Limb (tissue), 2 donors: ENCODE measurements at regions not wholly inside any gene's neighbourhood (a gene's known extent, or its start where the extent isn't known, plus 50 kb on each side); places are given as distances from the start of the nearest gene placed in this dataset.

Source experiments
- DNase-seq, 2 donors: peaks; one replicate each; pipeline ENCODE4 v3.0.0-alpha.2; 2016; ENCODE audit errors: extremely low spot score in 2 of 2

GRCh38 chr13:30151388-30151787 is 156.0 kb downstream of the KATNAL1 start:
- DNase-seq, result no peak

GRCh38 chr13:30149248-30149647 is 158.1 kb downstream of the KATNAL1 start:
- no peak for DNase-seq

GRCh38 chr13:30148786-30149185 is 158.6 kb downstream of the KATNAL1 start:
- no peak for DNase-seq

- no peak for DNase-seq
Observed at GRCh38 chr13:30148171-30148754, 159.1 kb downstream of the KATNAL1 start.

- no peak for DNase-seq
Observed at GRCh38 chr13:30147421-30147820, 159.9 kb downstream of the KATNAL1 start.

GRCh38 chr13:30147015-30147414 is 160.3 kb downstream of the KATNAL1 start:
- DNase-seq, result no peak

- no peak for DNase-seq
Observed at GRCh38 chr13:30145709-30146367, 161.5 kb downstream of the KATNAL1 start.

- DNase-seq, result no peak
Observed at GRCh38 chr13:30143666-30144400, 163.5 kb downstream of the KATNAL1 start.

- DNase-seq, result peak; percentile 60 to 70
Observed at GRCh38 chr13:30142486-30143211, 164.7 kb downstream of the KATNAL1 start.

- no peak for DNase-seq
Observed at GRCh38 chr13:30141775-30142485, 165.4 kb downstream of the KATNAL1 start.

GRCh38 chr13:30140973-30141372 is 166.4 kb downstream of the KATNAL1 start:
- no peak for DNase-seq

GRCh38 chr13:30138511-30138910 is 168.8 kb downstream of the KATNAL1 start:
- DNase-seq, result no peak

- no peak for DNase-seq
Observed at GRCh38 chr13:30135868-30136267, 171.5 kb downstream of the KATNAL1 start.

GRCh38 chr13:30135351-30135750 is 172.0 kb downstream of the KATNAL1 start:
- no peak for DNase-seq

- no peak for DNase-seq
Observed at GRCh38 chr13:30134578-30134977, 172.8 kb downstream of the KATNAL1 start.

- no peak for DNase-seq
Observed at GRCh38 chr13:30133996-30134395, 173.4 kb downstream of the KATNAL1 start.

GRCh38 chr13:30133554-30133912 is 173.8 kb downstream of the KATNAL1 start:
- DNase-seq, result no peak

GRCh38 chr13:30132623-30133553 is 174.5 kb downstream of the KATNAL1 start:
- peak; percentile 92 to 99 for DNase-seq

GRCh38 chr13:30129411-30129810 is 177.9 kb downstream of the KATNAL1 start:
- DNase-seq, result no peak

GRCh38 chr13:30128591-30128990 is 178.8 kb downstream of the KATNAL1 start:
- no peak for DNase-seq
